A549 (cell line): ENCODE measurements at regions not wholly inside any gene's neighbourhood (a gene's known extent, or its start where the extent isn't known, plus 50 kb on each side); places are given as distances from the start of the nearest gene placed in this dataset.

Experiments used
- ATAC-seq, 2 experiments: fragments of 200-7000 bp in 1 of 2; fragments of >200 bp in 1 of 2; cut with Nextera tagmentation in 1 of 2; cut with Tn5 transposase in 1 of 2; 3 replicates each; pipeline versions ENCODE4 v1.8.0 to v1.9.1; 2018 to 2020; ENCODE audit warnings: mild to moderate bottlenecking in 1 of 2, moderate library complexity in 1 of 2
- CTCF ChIA-PET: fragments of 300-600 bp; sonication (Branson Sonifier 250); formaldehyde crosslinking; extraction: SDS; loops from one replicate; lab custom pipeline; 2021; ENCODE audit warnings: antibody characterized with exemption, inconsistent platforms; lab: Yijun Ruan, JAX
- POLR2A ChIA-PET: fragments of 350-600 bp; formaldehyde crosslinking; extraction: SDS; loops from one replicate; lab custom pipeline; 2021; ENCODE audit warnings: antibody characterized with exemption, inconsistent platforms; lab: Yijun Ruan, JAX
- DNase-seq, 2 experiments: peaks; one replicate each; pipeline versions ENCODE4 v3.0.0 to v3.0.0-alpha.2; 2011 to 2016; ENCODE audit warnings: low read depth in 1 of 2, low spot score in 1 of 2
- FAIRE-seq: peaks from 2 replicates; lab custom pipeline; 2011; peaks lifted over from hg19 to GRCh38; lab: Jason Lieb, UNC
- H3K27ac ChIP-seq, 2 experiments: fragments of >200 bp; sonication (Bioruptor Twin); formaldehyde crosslinking; 3 replicates each; pipeline ENCODE4 v1.5.1; 2016 to 2017
- H3K4me1 ChIP-seq: fragments of >200 bp; sonication (Bioruptor Twin); formaldehyde crosslinking; 3 replicates; pipeline ENCODE4 v1.6.1; 2016
- H3K4me2 ChIP-seq: fragments of >200 bp; sonication (Bioruptor Twin); formaldehyde crosslinking; 3 replicates; pipeline ENCODE4 v1.6.1; 2016
- H3K4me3 ChIP-seq: fragments of >200 bp; sonication (Bioruptor Twin); formaldehyde crosslinking; 3 replicates; pipeline ENCODE4 v1.5.1; 2016
- H3K9me3 ChIP-seq: fragments of >200 bp; sonication (Bioruptor Twin); formaldehyde crosslinking; 3 replicates; pipeline ENCODE4 v1.6.1; 2016
- BCL3 ChIP-seq: fragments of >200 bp; sonication (Bioruptor Twin); formaldehyde crosslinking; IDR thresholded peaks from 3 replicates; pipeline ENCODE4 v1.6.1; 2016
- BHLHE40 ChIP-seq: IDR thresholded peaks from 2 replicates; pipeline ENCODE4 v1.6.1; 2012; ENCODE audit warnings: low read depth, low read length, inconsistent platforms
- CBX8 ChIP-seq: fragments of 200-600 bp; sonication (generic); IDR thresholded peaks from 2 replicates; pipeline ENCODE4 v1.6.1; 2016
- CHD2 ChIP-seq: fragments of 150-350 bp; IDR thresholded peaks from 2 replicates; pipeline ENCODE4 v1.6.1; 2014; ENCODE audit warnings: low read length; ENCODE audit not compliant: partially characterized antibody
- EHF ChIP-seq: fragments of 250-450 bp; sonication (Bioruptor Pico); IDR thresholded peaks from 2 replicates; pipeline ENCODE4 v1.5.0; 2020; ENCODE audit warnings: mild to moderate bottlenecking
- ESRRA ChIP-seq: fragments of 150-350 bp; IDR thresholded peaks from 2 replicates; pipeline ENCODE4 v1.6.1; 2014; ENCODE audit warnings: mild to moderate bottlenecking, low read length, borderline replicate concordance
- FOSB ChIP-seq: fragments of 250-450 bp; sonication (Bioruptor Pico); IDR thresholded peaks from 2 replicates; pipeline ENCODE4 v1.5.0; 2020; ENCODE audit warnings: mild to moderate bottlenecking, moderate library complexity
- GATA3 ChIP-seq: IDR thresholded peaks from 2 replicates; pipeline ENCODE4 v1.6.1; 2012; ENCODE audit warnings: borderline replicate concordance
- HOXB13 ChIP-seq: fragments of 250-450 bp; sonication (Bioruptor Pico); IDR thresholded peaks from 2 replicates; pipeline ENCODE4 v1.5.0; 2020; ENCODE audit warnings: low read depth, mild to moderate bottlenecking, moderate library complexity
- JUN ChIP-seq, 2 experiments: fragments of >200 bp; sonication (Bioruptor Twin); formaldehyde crosslinking; IDR thresholded peaks; 2 replicates in 1 of 2; 3 replicates in 1 of 2; pipeline ENCODE4 v1.6.1; 2016 to 2017
- KDM5A ChIP-seq: fragments of 200-600 bp; sonication (generic); IDR thresholded peaks from 2 replicates; pipeline ENCODE4 v1.6.1; 2016; ENCODE audit warnings: antibody characterized with exemption, mild to moderate bottlenecking
- MAX ChIP-seq: IDR thresholded peaks from 2 replicates; pipeline ENCODE4 v1.6.1; 2012
- MAZ ChIP-seq: fragments of 150-350 bp; IDR thresholded peaks from 2 replicates; pipeline ENCODE4 v1.6.1; 2014; ENCODE audit warnings: antibody characterized with exemption, low read depth, low read length, borderline replicate concordance
- NFE2L2 ChIP-seq: fragments of 150-350 bp; conservative IDR thresholded peaks from 2 replicates; pipeline ENCODE4 v1.6.1; 2014; ENCODE audit warnings: low read length
- NR3C1 ChIP-seq: fragments of >200 bp; sonication (Bioruptor Twin); formaldehyde crosslinking; IDR thresholded peaks from 3 replicates; pipeline ENCODE4 v1.6.1; 2017
- PBX3 ChIP-seq: IDR thresholded peaks from 2 replicates; pipeline ENCODE4 v1.6.1; 2012
- RAD21 ChIP-seq, 2 experiments: fragments of >200 bp in 1 of 2; sonication (Bioruptor Twin) in 1 of 2; formaldehyde crosslinking in 1 of 2; IDR thresholded peaks in 1 of 2; conservative IDR thresholded peaks in 1 of 2; 2 replicates in 1 of 2; 3 replicates in 1 of 2; pipeline ENCODE4 v1.6.1; 2012 to 2018; ENCODE audit warnings: inconsistent platforms in 1 of 2
- RNF2 ChIP-seq: fragments of 200-600 bp; sonication (generic); IDR thresholded peaks from 2 replicates; pipeline ENCODE4 v1.6.1; 2016; ENCODE audit warnings: low read depth, mild to moderate bottlenecking, antibody characterized with exemption, moderate library complexity, borderline replicate concordance
- ZNF302 ChIP-seq: fragments of 250-450 bp; sonication (Bioruptor Pico); IDR thresholded peaks from 2 replicates; pipeline ENCODE4 v1.9.0; 2021; ENCODE audit warnings: inconsistent platforms, mild to moderate bottlenecking, moderate library complexity
- WGBS: methylation state at CpG from one replicate; pipeline ENCODE4 v1.1.6; 2017; ENCODE audit errors: missing lambda C conversion rate; 5-methylcytosine and 5-hydroxymethylcytosine counted together
- TF ChIP-seq, protein P1 (sequence below): fragments of 250-450 bp; sonication (Bioruptor Pico); IDR thresholded peaks from 2 replicates; pipeline ENCODE4 v1.5.0; 2020; ENCODE audit warnings: low read depth, mild to moderate bottlenecking, moderate library complexity
- TF ChIP-seq, protein P2 (sequence below): fragments of 150-350 bp; IDR thresholded peaks from 2 replicates; pipeline ENCODE4 v1.6.1; 2014; ENCODE audit warnings: low read depth, mild to moderate bottlenecking, low read length
- TF ChIP-seq, protein P3 (sequence below): fragments of 250-450 bp; sonication (Bioruptor Pico); IDR thresholded peaks from 2 replicates; pipeline ENCODE4 v1.5.0; 2021; ENCODE audit warnings: mild to moderate bottlenecking, moderate library complexity, borderline replicate concordance
- TF ChIP-seq, protein P4 (sequence below): fragments of >200 bp; sonication (Bioruptor Twin); formaldehyde crosslinking; IDR thresholded peaks from 2 replicates; pipeline ENCODE4 v1.6.1; 2016

DNA sequence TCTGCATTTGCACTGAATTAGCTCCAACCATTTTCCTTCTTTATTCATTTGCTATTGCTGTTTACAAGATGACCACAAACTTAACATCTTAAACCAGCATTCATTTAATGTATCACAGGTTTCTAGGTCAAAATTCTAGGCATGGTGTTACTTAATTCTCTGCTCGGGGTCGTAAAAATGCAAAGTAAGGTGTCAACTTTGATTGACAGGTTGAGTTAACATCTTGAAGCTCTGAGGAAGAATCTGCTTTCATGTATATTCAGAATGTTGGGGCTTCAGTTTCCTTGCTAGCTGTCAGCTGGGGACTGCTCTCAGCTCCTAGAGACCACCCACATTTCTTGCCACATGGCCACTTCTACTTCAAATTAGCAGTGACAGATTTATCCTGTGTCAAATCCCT, 348.7 kb upstream of the GRIN3A start:
- 2% methylated on average over 2 of the region's 2 CpGs for WGBS
- Histone ChIP-seq H3K9me3 (no peaks in the 10 kb centered on the region), H3K4me1 (no peaks in the 10 kb centered on the region), H3K4me3 (no peak overlapping the region), H3K27ac (no peak overlapping the region), H3K4me2 (no peak overlapping the region)
- no peak for ATAC-seq
- TF ChIP-seq CBX8 = no peak
- no peak for TF ChIP-seq BHLHE40
- TF ChIP-seq MAZ = no peak
- TF ChIP-seq RNF2 = no peak
- TF ChIP-seq, protein P1, sequence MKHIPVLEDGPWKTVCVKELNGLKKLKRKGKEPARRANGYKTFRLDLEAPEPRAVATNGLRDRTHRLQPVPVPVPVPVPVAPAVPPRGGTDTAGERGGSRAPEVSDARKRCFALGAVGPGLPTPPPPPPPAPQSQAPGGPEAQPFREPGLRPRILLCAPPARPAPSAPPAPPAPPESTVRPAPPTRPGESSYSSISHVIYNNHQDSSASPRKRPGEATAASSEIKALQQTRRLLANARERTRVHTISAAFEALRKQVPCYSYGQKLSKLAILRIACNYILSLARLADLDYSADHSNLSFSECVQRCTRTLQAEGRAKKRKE (CRISPR knock-in tag) = no peak
- no peak for TF ChIP-seq PBX3
- no peak for TF ChIP-seq KDM5A
- TF ChIP-seq CHD2 = no peak
- TF ChIP-seq MAX = no peak
- no peak for TF ChIP-seq ZNF302 (CRISPR knock-in tag)
- TF ChIP-seq, protein P2, sequence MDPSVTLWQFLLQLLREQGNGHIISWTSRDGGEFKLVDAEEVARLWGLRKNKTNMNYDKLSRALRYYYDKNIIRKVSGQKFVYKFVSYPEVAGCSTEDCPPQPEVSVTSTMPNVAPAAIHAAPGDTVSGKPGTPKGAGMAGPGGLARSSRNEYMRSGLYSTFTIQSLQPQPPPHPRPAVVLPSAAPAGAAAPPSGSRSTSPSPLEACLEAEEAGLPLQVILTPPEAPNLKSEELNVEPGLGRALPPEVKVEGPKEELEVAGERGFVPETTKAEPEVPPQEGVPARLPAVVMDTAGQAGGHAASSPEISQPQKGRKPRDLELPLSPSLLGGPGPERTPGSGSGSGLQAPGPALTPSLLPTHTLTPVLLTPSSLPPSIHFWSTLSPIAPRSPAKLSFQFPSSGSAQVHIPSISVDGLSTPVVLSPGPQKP = no peak
- FAIRE-seq = no peak
- no peak for DNase-seq
- ChIA-PET CTCF (no interaction called here), POLR2A (no interaction called here)

GRCh38 chr9:102085548-102085947, 347.1 kb upstream of the GRIN3A start:
- no peak for DNase-seq
- Histone ChIP-seq H3K4me1 (no peaks in the 10 kb centered on the region), H3K4me2 (no peak overlapping the region), H3K4me3 (no peak overlapping the region), H3K9me3 (no peaks in the 10 kb centered on the region), H3K27ac (no peak overlapping the region)
- CTCF ChIA-PET = no interaction called here
- ATAC-seq = no peak
- FAIRE-seq = no peak
- POLR2A ChIA-PET = no interaction called here
- no peak for TF ChIP-seq HOXB13 (CRISPR knock-in tag)

GRCh38 chr9:102072059-102072764, 333.8 kb upstream of the GRIN3A start:
- no peak for ATAC-seq
- TF ChIP-seq RNF2 = no peak
- TF ChIP-seq RAD21 (conservative IDR thresholded peaks at IDR 0.05 in 1 of 2, IDR thresholded peaks at IDR 0.05 in 1 of 2) = no peak
- no peak for TF ChIP-seq ESRRA
- TF ChIP-seq PBX3 = no peak
- TF ChIP-seq MAX = no peak
- TF ChIP-seq GATA3 = no peak
- TF ChIP-seq, protein P1 (CRISPR knock-in tag) = no peak
- TF ChIP-seq NR3C1 = no peak
- TF ChIP-seq NFE2L2 = no peak
- TF ChIP-seq, protein P3, sequence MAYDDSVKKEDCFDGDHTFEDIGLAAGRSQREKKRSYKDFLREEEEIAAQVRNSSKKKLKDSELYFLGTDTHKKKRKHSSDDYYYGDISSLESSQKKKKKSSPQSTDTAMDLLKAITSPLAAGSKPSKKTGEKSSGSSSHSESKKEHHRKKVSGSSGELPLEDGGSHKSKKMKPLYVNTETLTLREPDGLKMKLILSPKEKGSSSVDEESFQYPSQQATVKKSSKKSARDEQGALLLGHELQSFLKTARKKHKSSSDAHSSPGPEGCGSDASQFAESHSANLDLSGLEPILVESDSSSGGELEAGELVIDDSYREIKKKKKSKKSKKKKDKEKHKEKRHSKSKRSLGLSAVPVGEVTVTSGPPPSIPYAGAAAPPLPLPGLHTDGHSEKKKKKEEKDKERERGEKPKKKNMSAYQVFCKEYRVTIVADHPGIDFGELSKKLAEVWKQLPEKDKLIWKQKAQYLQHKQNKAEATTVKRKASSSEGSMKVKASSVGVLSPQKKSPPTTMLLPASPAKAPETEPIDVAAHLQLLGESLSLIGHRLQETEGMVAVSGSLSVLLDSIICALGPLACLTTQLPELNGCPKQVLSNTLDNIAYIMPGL = no peak
- no peak for TF ChIP-seq BCL3
- TF ChIP-seq CBX8 = no peak
- TF ChIP-seq KDM5A = no peak
- no peak for TF ChIP-seq EHF (CRISPR knock-in tag)
- TF ChIP-seq, protein P4, sequence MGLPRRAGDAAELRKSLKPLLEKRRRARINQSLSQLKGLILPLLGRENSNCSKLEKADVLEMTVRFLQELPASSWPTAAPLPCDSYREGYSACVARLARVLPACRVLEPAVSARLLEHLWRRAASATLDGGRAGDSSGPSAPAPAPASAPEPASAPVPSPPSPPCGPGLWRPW = no peak
- no peak for TF ChIP-seq FOSB (CRISPR knock-in tag)
- no peak for TF ChIP-seq JUN (IDR thresholded peaks at IDR 0.05)
- ChIA-PET POLR2A (no interaction called here), CTCF (no interaction called here)
- Histone ChIP-seq H3K9me3 (no peaks in the 10 kb centered on the region), H3K4me1 (no peaks in the 10 kb centered on the region), H3K27ac (no peak overlapping the region), H3K4me3 (no peak overlapping the region), H3K4me2 (no peak overlapping the region)
- no peak for FAIRE-seq
- WGBS = 13% methylated on average over 9 of the region's 9 CpGs
- DNase-seq = no peak
